ENCODE measurements at regions not wholly inside any gene's neighbourhood (a gene's known extent, or its start where the extent isn't known, plus 50 kb on each side); places are given as distances from the start of the nearest gene placed in this dataset.

DNA sequence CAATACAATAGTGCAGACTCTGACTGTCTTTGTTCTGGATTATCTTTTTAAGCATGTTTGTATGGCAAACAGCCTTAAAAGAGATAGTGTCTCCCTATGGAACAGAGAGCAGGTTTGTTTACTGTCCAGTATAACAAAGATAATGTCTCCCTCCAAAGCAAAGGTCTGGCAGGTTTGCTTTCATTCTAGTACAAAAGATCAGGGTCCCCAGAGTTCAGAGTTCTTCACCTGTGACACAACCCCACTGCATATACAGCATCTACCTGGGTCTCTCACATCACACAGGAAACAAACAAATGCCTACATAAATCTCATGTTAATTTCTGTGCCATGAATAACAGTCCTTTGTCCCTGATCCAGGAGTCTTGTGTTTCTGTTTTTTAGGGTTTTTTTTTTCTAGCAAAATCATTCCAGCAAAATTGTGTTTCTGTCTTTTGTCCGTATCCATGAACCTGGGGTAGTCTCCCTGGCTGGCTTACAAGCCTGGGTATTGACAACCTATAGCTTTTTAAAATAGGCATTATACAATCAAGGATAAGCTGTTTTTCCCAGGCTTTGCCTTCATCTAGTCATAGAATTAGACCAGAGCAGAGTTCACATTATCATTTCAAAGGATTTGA is 89.4 kb upstream of the PTBP2 start:
- no peaks in the 10 kb centered on the region for H3K9me3 ChIP-seq (ENCODE audit: control insufficient read depth in 3 of 3, low read length in 3 of 3)
- no peaks in the 10 kb centered on the region for H3K27me3 ChIP-seq (ENCODE audit: control insufficient read depth in 3 of 3, insufficient read depth in 3 of 3, low read length in 3 of 3)
- H3K36me3 ChIP-seq (ENCODE audit: control insufficient read depth in 3 of 3, insufficient read depth in 3 of 3, low read length in 3 of 3): no peaks in the 10 kb centered on the region
- H3K9ac ChIP-seq (ENCODE audit: low read depth in 1 of 3, low read length in 3 of 3): no peak overlapping the region
- H3K4me1 ChIP-seq (ENCODE audit: control insufficient read depth in 3 of 3, insufficient read depth in 3 of 3, low read length in 3 of 3): no peaks in the 10 kb centered on the region
- H3K27ac ChIP-seq (ENCODE audit: low read depth, low read length): no peak overlapping the region
- H3K4me3 ChIP-seq (ENCODE audit: low read length in 3 of 3): no peak overlapping the region

- no peaks in the 10 kb centered on the region for H3K4me1 ChIP-seq (ENCODE audit: control insufficient read depth in 3 of 3, insufficient read depth in 3 of 3, low read length in 3 of 3)
- no peak overlapping the region for H3K9ac ChIP-seq (ENCODE audit: low read depth in 1 of 3, low read length in 3 of 3)
- no peaks in the 10 kb centered on the region for H3K27me3 ChIP-seq (ENCODE audit: control insufficient read depth in 3 of 3, insufficient read depth in 3 of 3, low read length in 3 of 3)
- no peaks in the 10 kb centered on the region for H3K9me3 ChIP-seq (ENCODE audit: control insufficient read depth in 3 of 3, low read length in 3 of 3)
- no peak overlapping the region for H3K27ac ChIP-seq (ENCODE audit: low read depth, low read length)
- no peak overlapping the region for H3K4me3 ChIP-seq (ENCODE audit: low read length in 3 of 3)
- H3K36me3 ChIP-seq (ENCODE audit: control insufficient read depth in 3 of 3, insufficient read depth in 3 of 3, low read length in 3 of 3): no peaks in the 10 kb centered on the region
Observed at GRCh38 chr1:96633695-96634094, 87.9 kb upstream of the PTBP2 start.

DNA sequence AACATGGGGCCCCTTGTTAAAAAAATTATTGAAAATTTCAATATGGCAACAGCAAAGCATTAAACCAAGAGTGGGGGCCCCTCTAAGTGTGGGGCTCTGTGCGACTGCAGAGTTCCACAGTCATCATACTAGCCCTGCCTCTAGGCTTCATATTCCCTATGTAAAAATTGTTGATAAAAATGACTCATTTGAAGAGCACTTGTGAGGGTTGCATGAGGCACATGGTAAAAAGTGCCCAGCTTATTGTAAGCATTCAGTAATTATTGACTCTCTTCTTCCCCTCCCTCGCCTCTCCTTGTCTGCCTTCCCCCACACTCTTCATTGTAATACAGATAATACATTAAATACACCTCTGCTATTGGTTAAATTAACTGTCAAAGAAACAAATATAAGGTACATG is 86.7 kb upstream of the PTBP2 start:
- Histone ChIP-seq H3K27ac (ENCODE audit: low read depth, low read length) (no peak overlapping the region), H3K36me3 (ENCODE audit: control insufficient read depth in 3 of 3, insufficient read depth in 3 of 3, low read length in 3 of 3) (no peaks in the 10 kb centered on the region), H3K9ac (ENCODE audit: low read depth in 1 of 3, low read length in 3 of 3) (no peak overlapping the region), H3K4me3 (ENCODE audit: low read length in 3 of 3) (no peak overlapping the region), H3K4me1 (ENCODE audit: control insufficient read depth in 3 of 3, insufficient read depth in 3 of 3, low read length in 3 of 3) (no peaks in the 10 kb centered on the region), H3K27me3 (ENCODE audit: control insufficient read depth in 3 of 3, insufficient read depth in 3 of 3, low read length in 3 of 3) (no peaks in the 10 kb centered on the region), H3K9me3 (ENCODE audit: control insufficient read depth in 3 of 3, low read length in 3 of 3) (no peaks in the 10 kb centered on the region)

DNA sequence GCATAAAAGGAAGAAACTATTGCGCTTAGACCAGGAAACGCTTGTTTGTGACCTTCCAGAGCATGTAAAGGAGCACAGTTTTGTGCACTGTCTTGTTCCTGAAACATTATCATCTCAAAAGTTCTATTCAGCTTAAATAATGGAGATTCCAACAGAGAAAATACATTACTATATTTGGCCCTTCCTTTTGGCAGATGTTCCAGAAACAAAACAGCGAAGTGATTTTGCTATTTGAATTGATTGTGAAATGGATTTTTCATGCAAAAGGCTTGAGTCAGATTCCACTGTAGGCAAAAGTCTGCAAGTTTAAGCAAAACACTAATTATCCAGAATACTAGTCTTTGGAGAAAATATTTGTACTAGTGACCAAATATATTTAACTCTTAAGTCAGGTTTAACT is 80.3 kb upstream of the PTBP2 start:
- no peaks in the 10 kb centered on the region for H3K9me3 ChIP-seq (ENCODE audit: control insufficient read depth in 3 of 3, low read length in 3 of 3)
- H3K27me3 ChIP-seq (ENCODE audit: control insufficient read depth in 3 of 3, insufficient read depth in 3 of 3, low read length in 3 of 3): no peaks in the 10 kb centered on the region
- no peak overlapping the region for H3K27ac ChIP-seq (ENCODE audit: low read depth, low read length)
- H3K4me1 ChIP-seq (ENCODE audit: control insufficient read depth in 3 of 3, insufficient read depth in 3 of 3, low read length in 3 of 3): no peaks in the 10 kb centered on the region
- no peaks in the 10 kb centered on the region for H3K36me3 ChIP-seq (ENCODE audit: control insufficient read depth in 3 of 3, insufficient read depth in 3 of 3, low read length in 3 of 3)
- H3K4me3 ChIP-seq (ENCODE audit: low read length in 3 of 3): no peak overlapping the region
- no peak overlapping the region for H3K9ac ChIP-seq (ENCODE audit: low read depth in 1 of 3, low read length in 3 of 3)

- Histone ChIP-seq H3K36me3 (ENCODE audit: control insufficient read depth in 3 of 3, insufficient read depth in 3 of 3, low read length in 3 of 3) (no peaks in the 10 kb centered on the region), H3K4me3 (ENCODE audit: low read length in 3 of 3) (no peak overlapping the region), H3K9me3 (ENCODE audit: control insufficient read depth in 3 of 3, low read length in 3 of 3) (no peaks in the 10 kb centered on the region), H3K9ac (ENCODE audit: low read depth in 1 of 3, low read length in 3 of 3) (no peak overlapping the region), H3K27me3 (ENCODE audit: control insufficient read depth in 3 of 3, insufficient read depth in 3 of 3, low read length in 3 of 3) (no peaks in the 10 kb centered on the region), H3K27ac (ENCODE audit: low read depth, low read length) (no peak overlapping the region), H3K4me1 (ENCODE audit: control insufficient read depth in 3 of 3, insufficient read depth in 3 of 3, low read length in 3 of 3) (no peaks in the 10 kb centered on the region)
Observed at GRCh38 chr1:96643519-96643918, 78.1 kb upstream of the PTBP2 start.

DNA sequence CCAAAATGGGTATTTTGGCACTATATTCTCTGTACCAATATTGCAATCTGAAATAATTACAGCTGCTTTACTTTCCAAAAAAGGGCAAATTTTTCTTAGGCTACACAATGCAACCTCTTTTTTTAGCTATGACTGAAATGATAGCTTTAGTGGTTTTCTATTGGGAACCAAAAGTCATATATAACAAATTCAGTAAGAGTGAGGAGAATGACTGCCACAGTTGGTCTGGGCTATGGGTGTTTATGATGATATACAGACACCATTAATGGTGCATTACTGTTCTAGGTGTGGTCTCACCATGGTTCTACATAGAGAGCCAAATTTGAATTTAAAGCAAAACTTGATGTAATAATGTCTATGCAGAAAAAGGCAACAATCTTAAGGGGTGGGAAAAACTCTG is 72.3 kb upstream of the PTBP2 start:
- no peak overlapping the region for H3K27ac ChIP-seq (ENCODE audit: low read depth, low read length)
- H3K36me3 ChIP-seq (ENCODE audit: control insufficient read depth in 3 of 3, insufficient read depth in 3 of 3, low read length in 3 of 3): no peaks in the 10 kb centered on the region
- H3K4me1 ChIP-seq (ENCODE audit: control insufficient read depth in 3 of 3, insufficient read depth in 3 of 3, low read length in 3 of 3): no peaks in the 10 kb centered on the region
- H3K27me3 ChIP-seq (ENCODE audit: control insufficient read depth in 3 of 3, insufficient read depth in 3 of 3, low read length in 3 of 3): no peaks in the 10 kb centered on the region
- no peak overlapping the region for H3K9ac ChIP-seq (ENCODE audit: low read depth in 1 of 3, low read length in 3 of 3)
- no peak overlapping the region for H3K4me3 ChIP-seq (ENCODE audit: low read length in 3 of 3)
- no peaks in the 10 kb centered on the region for H3K9me3 ChIP-seq (ENCODE audit: control insufficient read depth in 3 of 3, low read length in 3 of 3)

DNA sequence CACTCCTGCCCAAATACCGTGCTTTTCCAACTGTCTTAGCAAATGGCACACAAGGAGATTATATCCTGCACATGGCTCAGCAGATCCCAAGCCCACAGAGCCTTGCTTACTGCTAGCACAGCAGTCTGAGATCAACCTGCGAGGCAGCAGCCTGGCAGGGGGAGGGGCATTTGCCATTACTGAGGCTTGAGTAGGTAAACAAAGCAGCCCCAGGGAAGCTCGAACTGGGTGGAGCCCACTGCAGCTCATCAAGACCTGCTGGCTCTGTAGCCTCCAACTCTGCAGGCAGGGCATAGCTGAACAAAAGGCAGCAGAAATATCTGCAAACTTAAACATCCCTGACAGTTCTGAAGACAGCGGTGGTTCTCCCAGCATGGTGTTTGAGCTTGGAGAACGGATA is 70.1 kb upstream of the PTBP2 start:
- H3K4me1 ChIP-seq (ENCODE audit: control insufficient read depth in 3 of 3, insufficient read depth in 3 of 3, low read length in 3 of 3): no peaks in the 10 kb centered on the region
- no peak overlapping the region for H3K27ac ChIP-seq (ENCODE audit: low read depth, low read length)
- H3K9ac ChIP-seq (ENCODE audit: low read depth in 1 of 3, low read length in 3 of 3): no peak overlapping the region
- H3K27me3 ChIP-seq (ENCODE audit: control insufficient read depth in 3 of 3, insufficient read depth in 3 of 3, low read length in 3 of 3): no peaks in the 10 kb centered on the region
- no peaks in the 10 kb centered on the region for H3K9me3 ChIP-seq (ENCODE audit: control insufficient read depth in 3 of 3, low read length in 3 of 3)
- H3K36me3 ChIP-seq (ENCODE audit: control insufficient read depth in 3 of 3, insufficient read depth in 3 of 3, low read length in 3 of 3): no peaks in the 10 kb centered on the region
- H3K4me3 ChIP-seq (ENCODE audit: low read length in 3 of 3): no peak overlapping the region

- no peaks in the 10 kb centered on the region for H3K36me3 ChIP-seq (ENCODE audit: control insufficient read depth in 3 of 3, insufficient read depth in 3 of 3, low read length in 3 of 3)
- H3K9me3 ChIP-seq (ENCODE audit: control insufficient read depth in 3 of 3, low read length in 3 of 3): peaks cover 0 to 5% (median 4%) of the 10 kb centered on the region in 3 donors
- no peaks in the 10 kb centered on the region for H3K27me3 ChIP-seq (ENCODE audit: control insufficient read depth in 3 of 3, insufficient read depth in 3 of 3, low read length in 3 of 3)
- no peaks in the 10 kb centered on the region for H3K4me1 ChIP-seq (ENCODE audit: control insufficient read depth in 3 of 3, insufficient read depth in 3 of 3, low read length in 3 of 3)
- H3K4me3 ChIP-seq (ENCODE audit: low read length in 3 of 3): no peak overlapping the region
- no peak overlapping the region for H3K27ac ChIP-seq (ENCODE audit: low read depth, low read length)
- H3K9ac ChIP-seq (ENCODE audit: low read depth in 1 of 3, low read length in 3 of 3): no peak overlapping the region
Observed at GRCh38 chr1:96660051-96660450, 61.5 kb upstream of the PTBP2 start.

- Histone ChIP-seq H3K4me1 (ENCODE audit: control insufficient read depth in 3 of 3, insufficient read depth in 3 of 3, low read length in 3 of 3) (no peaks in the 10 kb centered on the region), H3K4me3 (ENCODE audit: low read length in 3 of 3) (no peak overlapping the region), H3K36me3 (ENCODE audit: control insufficient read depth in 3 of 3, insufficient read depth in 3 of 3, low read length in 3 of 3) (no peaks in the 10 kb centered on the region), H3K27me3 (ENCODE audit: control insufficient read depth in 3 of 3, insufficient read depth in 3 of 3, low read length in 3 of 3) (no peaks in the 10 kb centered on the region), H3K9ac (ENCODE audit: low read depth in 1 of 3, low read length in 3 of 3) (no peak overlapping the region), H3K9me3 (ENCODE audit: control insufficient read depth in 3 of 3, low read length in 3 of 3) (peaks cover 0 to 5% (median 4%) of the 10 kb centered on the region in 3 donors), H3K27ac (ENCODE audit: low read depth, low read length) (no peak overlapping the region)
Observed at GRCh38 chr1:96660503-96660902, 61.1 kb upstream of the PTBP2 start.
